ENCODE measurements at regions not wholly inside any gene's neighbourhood (a gene's known extent, or its start where the extent isn't known, plus 50 kb on each side); places are given as distances from the start of the nearest gene placed in this dataset.

GRCh38 chr16:62870554-62870953 is 834.3 kb upstream of the CDH8 start:
- no peaks in the 10 kb centered on the region for H3K27me3 ChIP-seq (ENCODE audit: control insufficient read depth, insufficient read depth, low read length)
- no peaks in the 10 kb centered on the region for H3K36me3 ChIP-seq (ENCODE audit: control insufficient read depth, insufficient read depth, low read length)
- H3K4me1 ChIP-seq (ENCODE audit: control insufficient read depth, insufficient read depth, low read length), result no peaks in the 10 kb centered on the region
- no peak for DNase-seq
- no peak overlapping the region for H3K4me3 ChIP-seq (ENCODE audit: low read length)
- no peak overlapping the region for H3K27ac ChIP-seq (ENCODE audit: low read length)
- H3K9me3 ChIP-seq (ENCODE audit: control insufficient read depth, low read depth, low read length), result no peaks in the 10 kb centered on the region

GRCh38 chr16:62869837-62870236 is 833.6 kb upstream of the CDH8 start:
- Histone ChIP-seq H3K4me1 (ENCODE audit: control insufficient read depth, insufficient read depth, low read length) (no peaks in the 10 kb centered on the region), H3K27me3 (ENCODE audit: control insufficient read depth, insufficient read depth, low read length) (no peaks in the 10 kb centered on the region), H3K36me3 (ENCODE audit: control insufficient read depth, insufficient read depth, low read length) (no peaks in the 10 kb centered on the region), H3K4me3 (ENCODE audit: low read length) (no peak overlapping the region), H3K27ac (ENCODE audit: low read length) (no peak overlapping the region), H3K9me3 (ENCODE audit: control insufficient read depth, low read depth, low read length) (no peaks in the 10 kb centered on the region)
- no CpG with 5 or more reads among the region's 4 CpGs for WGBS (ENCODE audit: insufficient coverage, low lambda C conversion rate)
- no peak for DNase-seq

- Histone ChIP-seq H3K4me3 (ENCODE audit: low read length) (no peak overlapping the region), H3K4me1 (ENCODE audit: control insufficient read depth, insufficient read depth, low read length) (no peaks in the 10 kb centered on the region), H3K36me3 (ENCODE audit: control insufficient read depth, insufficient read depth, low read length) (no peaks in the 10 kb centered on the region), H3K27ac (ENCODE audit: low read length) (no peak overlapping the region), H3K9me3 (ENCODE audit: control insufficient read depth, low read depth, low read length) (no peaks in the 10 kb centered on the region), H3K27me3 (ENCODE audit: control insufficient read depth, insufficient read depth, low read length) (no peaks in the 10 kb centered on the region)
- WGBS (ENCODE audit: insufficient coverage, low lambda C conversion rate), result 100% methylated on average over 1 of the region's 2 CpGs
- no peak for DNase-seq
Measured at GRCh38 chr16:62863139-62863538, 826.9 kb upstream of the CDH8 start.

- WGBS (ENCODE audit: insufficient coverage, low lambda C conversion rate), result 100% methylated on average over 1 of the region's 4 CpGs
- DNase-seq, result no peak
- Histone ChIP-seq H3K4me3 (ENCODE audit: low read length) (no peak overlapping the region), H3K36me3 (ENCODE audit: control insufficient read depth, insufficient read depth, low read length) (no peaks in the 10 kb centered on the region), H3K27ac (ENCODE audit: low read length) (no peak overlapping the region), H3K9me3 (ENCODE audit: control insufficient read depth, low read depth, low read length) (no peaks in the 10 kb centered on the region), H3K27me3 (ENCODE audit: control insufficient read depth, insufficient read depth, low read length) (no peaks in the 10 kb centered on the region), H3K4me1 (ENCODE audit: control insufficient read depth, insufficient read depth, low read length) (no peaks in the 10 kb centered on the region)
Measured at GRCh38 chr16:62853887-62854286, 817.6 kb upstream of the CDH8 start.

- WGBS (ENCODE audit: insufficient coverage, low lambda C conversion rate), result 88% methylated on average over 1 of the region's 2 CpGs
- H3K4me1 ChIP-seq (ENCODE audit: control insufficient read depth, insufficient read depth, low read length), result no peaks in the 10 kb centered on the region
Measured at GRCh38 chr16:62846399-62847057, 810.3 kb upstream of the CDH8 start.

GRCh38 chr16:62832214-62832613 is 796.0 kb upstream of the CDH8 start:
- Histone ChIP-seq H3K27ac (ENCODE audit: low read length) (no peak overlapping the region), H3K4me3 (ENCODE audit: low read length) (no peak overlapping the region), H3K27me3 (ENCODE audit: control insufficient read depth, insufficient read depth, low read length) (no peaks in the 10 kb centered on the region), H3K36me3 (ENCODE audit: control insufficient read depth, insufficient read depth, low read length) (no peaks in the 10 kb centered on the region), H3K4me1 (ENCODE audit: control insufficient read depth, insufficient read depth, low read length) (no peaks in the 10 kb centered on the region), H3K9me3 (ENCODE audit: control insufficient read depth, low read depth, low read length) (no peaks in the 10 kb centered on the region)
- WGBS (ENCODE audit: insufficient coverage, low lambda C conversion rate), result 100% methylated on average over 1 of the region's 4 CpGs
- DNase-seq, result no peak

More at GRCh38 chr16:62846399-62847057, 810.3 kb upstream of the CDH8 start:
- Histone ChIP-seq H3K27ac (ENCODE audit: low read length) (no peak overlapping the region), H3K27me3 (ENCODE audit: control insufficient read depth, insufficient read depth, low read length) (no peaks in the 10 kb centered on the region), H3K4me3 (ENCODE audit: low read length) (no peak overlapping the region), H3K9me3 (ENCODE audit: control insufficient read depth, low read depth, low read length) (no peaks in the 10 kb centered on the region), H3K36me3 (ENCODE audit: control insufficient read depth, insufficient read depth, low read length) (no peaks in the 10 kb centered on the region)
- DNase-seq, result no peak

- Histone ChIP-seq H3K27me3 (ENCODE audit: control insufficient read depth, insufficient read depth, low read length) (no peaks in the 10 kb centered on the region), H3K4me1 (ENCODE audit: control insufficient read depth, insufficient read depth, low read length) (no peaks in the 10 kb centered on the region), H3K27ac (ENCODE audit: low read length) (no peak overlapping the region), H3K36me3 (ENCODE audit: control insufficient read depth, insufficient read depth, low read length) (no peaks in the 10 kb centered on the region), H3K4me3 (ENCODE audit: low read length) (no peak overlapping the region), H3K9me3 (ENCODE audit: control insufficient read depth, low read depth, low read length) (no peaks in the 10 kb centered on the region)
- 60% methylated on average over 1 of the region's 2 CpGs for WGBS (ENCODE audit: insufficient coverage, low lambda C conversion rate)
- DNase-seq, result no peak
Measured at GRCh38 chr16:62831235-62831850, 795.1 kb upstream of the CDH8 start.

GRCh38 chr16:62829607-62830006 is 793.4 kb upstream of the CDH8 start:
- no peak overlapping the region for H3K4me3 ChIP-seq (ENCODE audit: low read length)
- WGBS (ENCODE audit: insufficient coverage, low lambda C conversion rate), result 37% methylated on average over 3 of the region's 3 CpGs
- DNase-seq, result no peak
- no peak overlapping the region for H3K27ac ChIP-seq (ENCODE audit: low read length)
- H3K9me3 ChIP-seq (ENCODE audit: control insufficient read depth, low read depth, low read length), result no peaks in the 10 kb centered on the region
- H3K4me1 ChIP-seq (ENCODE audit: control insufficient read depth, insufficient read depth, low read length), result no peaks in the 10 kb centered on the region
- H3K27me3 ChIP-seq (ENCODE audit: control insufficient read depth, insufficient read depth, low read length), result no peaks in the 10 kb centered on the region
- H3K36me3 ChIP-seq (ENCODE audit: control insufficient read depth, insufficient read depth, low read length), result no peaks in the 10 kb centered on the region

- H3K27ac ChIP-seq (ENCODE audit: low read length), result no peak overlapping the region
- no peaks in the 10 kb centered on the region for H3K4me1 ChIP-seq (ENCODE audit: control insufficient read depth, insufficient read depth, low read length)
- DNase-seq, result no peak
- H3K36me3 ChIP-seq (ENCODE audit: control insufficient read depth, insufficient read depth, low read length), result no peaks in the 10 kb centered on the region
- 86% methylated on average over 1 of the region's 1 CpG for WGBS (ENCODE audit: insufficient coverage, low lambda C conversion rate)
- no peaks in the 10 kb centered on the region for H3K9me3 ChIP-seq (ENCODE audit: control insufficient read depth, low read depth, low read length)
- no peak overlapping the region for H3K4me3 ChIP-seq (ENCODE audit: low read length)
- H3K27me3 ChIP-seq (ENCODE audit: control insufficient read depth, insufficient read depth, low read length), result no peaks in the 10 kb centered on the region
Measured at GRCh38 chr16:62829084-62829483, 792.8 kb upstream of the CDH8 start.

- Histone ChIP-seq H3K4me3 (ENCODE audit: low read length) (no peak overlapping the region), H3K9me3 (ENCODE audit: control insufficient read depth, low read depth, low read length) (no peaks in the 10 kb centered on the region), H3K27me3 (ENCODE audit: control insufficient read depth, insufficient read depth, low read length) (no peaks in the 10 kb centered on the region), H3K27ac (ENCODE audit: low read length) (no peak overlapping the region), H3K4me1 (ENCODE audit: control insufficient read depth, insufficient read depth, low read length) (no peaks in the 10 kb centered on the region), H3K36me3 (ENCODE audit: control insufficient read depth, insufficient read depth, low read length) (no peaks in the 10 kb centered on the region)
- no CpG with 5 or more reads among the region's 2 CpGs for WGBS (ENCODE audit: insufficient coverage, low lambda C conversion rate)
- no peak for DNase-seq
Measured at GRCh38 chr16:62821824-62822223, 785.6 kb upstream of the CDH8 start.

- DNase-seq, result no peak
- no peaks in the 10 kb centered on the region for H3K9me3 ChIP-seq (ENCODE audit: control insufficient read depth, low read depth, low read length)
- H3K27me3 ChIP-seq (ENCODE audit: control insufficient read depth, insufficient read depth, low read length), result no peaks in the 10 kb centered on the region
- WGBS (ENCODE audit: insufficient coverage, low lambda C conversion rate), result 75% methylated on average over 2 of the region's 3 CpGs
- H3K27ac ChIP-seq (ENCODE audit: low read length), result no peak overlapping the region
- no peak overlapping the region for H3K4me3 ChIP-seq (ENCODE audit: low read length)
- no peaks in the 10 kb centered on the region for H3K4me1 ChIP-seq (ENCODE audit: control insufficient read depth, insufficient read depth, low read length)
- no peaks in the 10 kb centered on the region for H3K36me3 ChIP-seq (ENCODE audit: control insufficient read depth, insufficient read depth, low read length)
Measured at GRCh38 chr16:62816971-62817519, 780.8 kb upstream of the CDH8 start.
